ENCODE measurements at regions not wholly inside any gene's neighbourhood (a gene's known extent, or its start where the extent isn't known, plus 50 kb on each side); places are given as distances from the start of the nearest gene placed in this dataset.

DNA sequence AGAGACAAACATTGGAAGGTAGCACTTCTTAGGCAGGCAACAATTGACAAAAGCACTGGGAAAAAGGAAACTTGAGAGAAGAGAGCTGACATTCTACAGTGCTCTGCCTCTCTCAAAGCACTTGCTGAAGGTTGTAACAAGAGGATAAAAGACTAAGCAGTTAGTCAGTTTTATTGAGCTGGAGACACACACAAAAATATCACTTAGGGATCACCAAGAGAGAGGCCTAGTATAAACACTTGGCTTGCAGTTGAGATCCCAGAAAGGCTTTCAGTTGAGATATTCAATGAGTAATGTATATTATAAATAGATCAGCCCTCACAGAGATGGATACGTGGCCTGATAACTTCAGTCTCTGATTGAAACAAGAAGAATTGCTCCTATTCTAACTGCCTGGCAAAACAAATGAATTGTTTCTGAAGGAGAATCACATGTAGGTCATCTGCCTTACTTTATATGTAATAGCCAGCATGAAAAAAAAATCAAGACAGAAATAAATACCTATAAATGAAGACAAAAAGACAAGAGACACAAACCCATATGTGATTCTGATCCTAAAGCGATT lies 747.2 kb upstream of the MAN1A1 start:
- Mint-ChIP-seq H3K9me3 (ENCODE audit: unreplicated experiment) (no peaks in the 10 kb centered on the region), H3K36me3 (ENCODE audit: insufficient read depth, unreplicated experiment) (no peaks in the 10 kb centered on the region), H3K27me3 (ENCODE audit: insufficient read depth, unreplicated experiment) (no peaks in the 10 kb centered on the region), H3K4me3 (ENCODE audit: unreplicated experiment) (no peak overlapping the region), H3K27ac (ENCODE audit: low read depth, unreplicated experiment) (no peak overlapping the region), H3K4me1 (ENCODE audit: insufficient read depth, unreplicated experiment) (no peaks in the 10 kb centered on the region)
- intact Hi-C loops (cut with micrococcal nuclease) = no loop called here
- no peak for TF ChIP-seq CTCF (IDR thresholded peaks at IDR 0.05; ENCODE audit: unreplicated experiment)
- POLR2A ChIA-PET = interaction anchor here (0.5 to 0.6 kb wide), 2 partner anchors 15 to 1016 kb away, joined by 3 to 4 read pairs; no protein-coding TSS in a partner anchor
- DNase-seq (ENCODE audit: unreplicated experiment) = no peak
- CTCF ChIA-PET = interaction anchor here (0.7 kb wide), 1 partner anchor 1296 kb away, joined by 3 read pairs; no protein-coding TSS in a partner anchor
- BruUV-seq (replicated peaks) = no TSS peak

- BruUV-seq (replicated peaks) = no TSS peak
- CTCF ChIA-PET = interaction anchor here (0.7 kb wide), 1 partner anchor 477 kb away, joined by 4 read pairs; no protein-coding TSS in a partner anchor
- H3K27ac Mint-ChIP-seq (ENCODE audit: low read depth, unreplicated experiment) = no peak overlapping the region
- H3K4me3 Mint-ChIP-seq (ENCODE audit: unreplicated experiment) = no peak overlapping the region
- POLR2A ChIA-PET = no interaction called here
- H3K9me3 Mint-ChIP-seq (ENCODE audit: unreplicated experiment) = no peaks in the 10 kb centered on the region
- H3K4me1 Mint-ChIP-seq (ENCODE audit: insufficient read depth, unreplicated experiment) = no peaks in the 10 kb centered on the region
- H3K27me3 Mint-ChIP-seq (ENCODE audit: insufficient read depth, unreplicated experiment) = no peaks in the 10 kb centered on the region
- H3K36me3 Mint-ChIP-seq (ENCODE audit: insufficient read depth, unreplicated experiment) = no peaks in the 10 kb centered on the region
- intact Hi-C loops (cut with micrococcal nuclease) = no loop called here
- TF ChIP-seq CTCF (IDR thresholded peaks at IDR 0.05; ENCODE audit: unreplicated experiment) = no peak
- DNase-seq (ENCODE audit: unreplicated experiment) = no peak
These were observed 733.6 kb upstream of the MAN1A1 start for GRCh38 chr6:120083186-120083585.

- ChIA-PET CTCF (interaction anchor here (0.5 to 3.3 kb wide), 32 partner anchors 10 to 1544 kb away, joined by 3 to 38 read pairs (median 3); no protein-coding TSS in a partner anchor), POLR2A (interaction anchor here (0.8 to 1.3 kb wide), 2 partner anchors 726 to 930 kb away, joined by 3 read pairs; no protein-coding TSS in a partner anchor)
- Mint-ChIP-seq H3K4me1 (ENCODE audit: insufficient read depth, unreplicated experiment) (peaks cover 5% of the 10 kb centered on the region), H3K4me3 (ENCODE audit: unreplicated experiment) (no peak overlapping the region), H3K9me3 (ENCODE audit: unreplicated experiment) (no peaks in the 10 kb centered on the region), H3K36me3 (ENCODE audit: insufficient read depth, unreplicated experiment) (no peaks in the 10 kb centered on the region), H3K27ac (ENCODE audit: low read depth, unreplicated experiment) (no peak overlapping the region), H3K27me3 (ENCODE audit: insufficient read depth, unreplicated experiment) (no peaks in the 10 kb centered on the region)
- intact Hi-C loops (cut with micrococcal nuclease) = loop anchor here (1.0 to 5.0 kb wide), 4 partner anchors 335 to 929 kb away; no protein-coding TSS in a partner anchor
- no TSS peak for BruUV-seq (replicated peaks)
- DNase-seq (ENCODE audit: unreplicated experiment) = peak; percentile 55
- TF ChIP-seq CTCF (IDR thresholded peaks at IDR 0.05; ENCODE audit: unreplicated experiment) = peak; percentile 30
These were observed 727.9 kb upstream of the MAN1A1 start for GRCh38 chr6:120077489-120077888.

DNA sequence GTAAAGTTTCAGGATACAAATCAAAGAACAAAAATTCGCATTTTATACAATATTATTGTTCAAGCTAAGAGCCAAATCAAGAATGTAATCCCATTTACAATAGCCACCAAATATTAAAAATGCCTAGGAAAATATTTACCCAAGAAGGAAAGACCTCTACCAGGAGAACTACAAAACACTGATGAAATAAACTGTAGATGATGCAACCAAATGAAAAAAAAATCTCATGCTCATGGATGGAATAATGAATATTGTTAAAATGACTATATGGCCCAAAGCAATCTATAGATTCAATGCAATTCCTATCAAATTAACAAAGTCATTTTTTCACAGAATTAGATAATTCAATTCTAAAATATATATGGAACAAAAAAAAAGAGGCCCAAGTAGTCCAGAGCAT lies 708.8 kb upstream of the MAN1A1 start:
- Mint-ChIP-seq H3K36me3 (ENCODE audit: insufficient read depth, unreplicated experiment) (no peaks in the 10 kb centered on the region), H3K4me1 (ENCODE audit: insufficient read depth, unreplicated experiment) (no peaks in the 10 kb centered on the region), H3K27ac (ENCODE audit: low read depth, unreplicated experiment) (no peak overlapping the region), H3K27me3 (ENCODE audit: insufficient read depth, unreplicated experiment) (no peaks in the 10 kb centered on the region), H3K9me3 (ENCODE audit: unreplicated experiment) (peaks cover 9% of the 10 kb centered on the region), H3K4me3 (ENCODE audit: unreplicated experiment) (no peak overlapping the region)
- POLR2A ChIA-PET = no interaction called here
- no peak for DNase-seq (ENCODE audit: unreplicated experiment)
- TF ChIP-seq CTCF (IDR thresholded peaks at IDR 0.05; ENCODE audit: unreplicated experiment) = no peak
- intact Hi-C loops (cut with micrococcal nuclease) = no loop called here
- CTCF ChIA-PET = interaction anchor here (0.8 to 1.1 kb wide), 2 partner anchors 21 to 768 kb away, joined by 3 to 5 read pairs; no protein-coding TSS in a partner anchor
- BruUV-seq (replicated peaks) = no TSS peak
